ENCODE measurements at regions not wholly inside any gene's neighbourhood (a gene's known extent, or its start where the extent isn't known, plus 50 kb on each side); places are given as distances from the start of the nearest gene placed in this dataset.

DNA sequence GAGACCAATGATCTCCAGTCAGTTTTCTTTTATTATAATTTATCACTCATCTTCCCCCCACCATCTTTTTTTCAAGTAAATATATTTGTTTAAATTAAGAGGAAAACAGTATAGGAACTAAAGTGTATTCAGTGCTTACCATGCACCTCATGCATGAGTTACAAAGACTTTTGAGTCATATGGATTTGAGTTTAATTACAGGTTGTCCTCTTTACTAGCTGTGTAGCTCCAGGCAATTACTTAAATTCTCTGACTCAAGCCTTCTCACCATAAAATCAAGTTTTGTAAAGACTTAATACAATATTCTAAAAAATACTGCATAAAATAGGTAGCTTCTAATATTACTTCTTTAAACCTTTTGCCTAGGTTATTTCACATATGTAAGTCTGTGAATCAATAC lies 251.3 kb downstream of the SLC16A7 start:
- Histone ChIP-seq H3K27ac (ENCODE audit: low read length) (no peak overlapping the region), H3K4me3 (ENCODE audit: low read length) (no peak overlapping the region), H3K36me3 (replicated peaks; ENCODE audit: low read depth, low read length) (no peaks in the 10 kb centered on the region), H2AFZ (ENCODE audit: low read depth, low read length) (no peak overlapping the region), H3K4me2 (ENCODE audit: low read length) (no peak overlapping the region), H3K79me2 (ENCODE audit: low read length) (no peaks in the 10 kb centered on the region), H3K4me1 (ENCODE audit: low read length) (no peaks in the 10 kb centered on the region), H3K9ac (ENCODE audit: low read length) (no peak overlapping the region), H3K9me3 (ENCODE audit: insufficient read depth, low read length) (no peaks in the 10 kb centered on the region), H4K20me1 (ENCODE audit: insufficient read depth, low read length) (no peaks in the 10 kb centered on the region), H3K27me3 (ENCODE audit: low read depth, low read length) (no peaks in the 10 kb centered on the region)
- TF ChIP-seq, protein P1, sequence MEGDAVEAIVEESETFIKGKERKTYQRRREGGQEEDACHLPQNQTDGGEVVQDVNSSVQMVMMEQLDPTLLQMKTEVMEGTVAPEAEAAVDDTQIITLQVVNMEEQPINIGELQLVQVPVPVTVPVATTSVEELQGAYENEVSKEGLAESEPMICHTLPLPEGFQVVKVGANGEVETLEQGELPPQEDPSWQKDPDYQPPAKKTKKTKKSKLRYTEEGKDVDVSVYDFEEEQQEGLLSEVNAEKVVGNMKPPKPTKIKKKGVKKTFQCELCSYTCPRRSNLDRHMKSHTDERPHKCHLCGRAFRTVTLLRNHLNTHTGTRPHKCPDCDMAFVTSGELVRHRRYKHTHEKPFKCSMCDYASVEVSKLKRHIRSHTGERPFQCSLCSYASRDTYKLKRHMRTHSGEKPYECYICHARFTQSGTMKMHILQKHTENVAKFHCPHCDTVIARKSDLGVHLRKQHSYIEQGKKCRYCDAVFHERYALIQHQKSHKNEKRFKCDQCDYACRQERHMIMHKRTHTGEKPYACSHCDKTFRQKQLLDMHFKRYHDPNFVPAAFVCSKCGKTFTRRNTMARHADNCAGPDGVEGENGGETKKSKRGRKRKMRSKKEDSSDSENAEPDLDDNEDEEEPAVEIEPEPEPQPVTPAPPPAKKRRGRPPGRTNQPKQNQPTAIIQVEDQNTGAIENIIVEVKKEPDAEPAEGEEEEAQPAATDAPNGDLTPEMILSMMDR (IDR thresholded peaks at IDR 0.05; ENCODE audit: low read depth, low read length), result no peak

DNA sequence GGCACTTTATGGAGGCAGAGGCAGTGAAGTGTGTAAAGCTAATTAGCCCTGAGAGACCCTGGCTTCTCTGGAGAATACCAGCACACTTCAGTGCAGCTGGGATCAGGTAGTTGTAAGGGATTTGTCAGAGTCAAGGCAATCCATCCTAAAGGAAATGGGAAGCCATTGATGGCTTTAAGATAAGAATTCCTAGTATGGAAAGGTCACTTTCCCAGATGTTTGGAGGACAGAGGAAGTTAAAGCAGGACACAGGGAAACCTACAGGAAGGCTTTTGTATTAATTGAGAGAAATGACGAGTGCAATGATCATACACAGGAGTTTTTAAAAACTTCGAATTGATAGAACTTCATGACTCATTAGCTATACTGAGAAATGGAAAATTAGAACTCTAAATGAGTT lies 254.4 kb downstream of the SLC16A7 start:
- H3K4me1 ChIP-seq (ENCODE audit: low read length), result no peaks in the 10 kb centered on the region
- TF ChIP-seq, protein P1 (IDR thresholded peaks at IDR 0.05; ENCODE audit: low read depth, low read length), result no peak
- TF ChIP-seq EZH2phosphoT487 (IDR thresholded peaks at IDR 0.05; ENCODE audit: low read depth), result no peak
- H4K20me1 ChIP-seq (ENCODE audit: insufficient read depth, low read length), result no peaks in the 10 kb centered on the region
- no peak overlapping the region for H2AFZ ChIP-seq (ENCODE audit: low read depth, low read length)
- no peak overlapping the region for H3K9ac ChIP-seq (ENCODE audit: low read length)
- no peaks in the 10 kb centered on the region for H3K27me3 ChIP-seq (ENCODE audit: low read depth, low read length)
- H3K4me2 ChIP-seq (ENCODE audit: low read length), result no peak overlapping the region
- no peaks in the 10 kb centered on the region for H3K79me2 ChIP-seq (ENCODE audit: low read length)
- H3K4me3 ChIP-seq (ENCODE audit: low read length), result no peak overlapping the region
- no peaks in the 10 kb centered on the region for H3K36me3 ChIP-seq (replicated peaks; ENCODE audit: low read depth, low read length)
- no peaks in the 10 kb centered on the region for H3K9me3 ChIP-seq (ENCODE audit: insufficient read depth, low read length)
- H3K27ac ChIP-seq (ENCODE audit: low read length), result no peak overlapping the region

DNA sequence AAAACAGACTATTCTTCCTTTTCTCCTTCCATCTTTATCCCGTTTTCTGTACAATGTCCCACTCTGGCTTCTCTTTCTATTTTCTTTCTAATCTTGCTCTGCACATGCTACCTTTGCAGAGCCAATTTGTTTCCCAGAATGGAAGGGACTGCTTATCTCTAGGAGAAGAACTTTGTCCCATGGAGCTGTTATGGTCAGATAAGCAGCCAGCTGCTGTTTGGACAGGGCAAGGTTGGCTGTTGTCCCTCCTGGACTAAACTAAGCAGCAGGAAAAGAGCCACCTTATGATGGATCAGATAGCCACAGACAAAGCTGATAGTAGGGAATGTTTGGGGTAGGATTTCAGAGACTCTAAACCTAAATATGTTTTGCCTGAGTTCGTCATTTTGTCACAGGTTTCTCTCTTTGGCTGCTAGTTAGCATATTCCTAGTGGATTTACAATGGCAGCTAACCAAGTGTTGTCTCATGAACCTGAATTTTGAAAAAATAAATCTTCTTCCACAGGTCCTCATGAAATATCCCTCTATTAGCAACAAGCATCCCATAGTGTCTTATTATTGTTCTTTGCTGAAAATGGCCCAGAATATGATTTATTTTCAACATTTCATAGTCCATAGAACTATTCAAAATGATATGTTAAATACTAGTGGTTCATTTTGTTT lies 262.8 kb downstream of the SLC16A7 start:
- TF ChIP-seq EZH2phosphoT487 (IDR thresholded peaks at IDR 0.05; ENCODE audit: low read depth), result no peak
- TF ChIP-seq, protein P1 (IDR thresholded peaks at IDR 0.05; ENCODE audit: low read depth, low read length), result no peak
- Histone ChIP-seq H3K4me1 (ENCODE audit: low read length) (no peaks in the 10 kb centered on the region), H3K36me3 (replicated peaks; ENCODE audit: low read depth, low read length) (no peaks in the 10 kb centered on the region), H3K79me2 (ENCODE audit: low read length) (no peaks in the 10 kb centered on the region), H3K9me3 (ENCODE audit: insufficient read depth, low read length) (no peaks in the 10 kb centered on the region), H3K27me3 (ENCODE audit: low read depth, low read length) (no peaks in the 10 kb centered on the region), H3K9ac (ENCODE audit: low read length) (no peak overlapping the region), H4K20me1 (ENCODE audit: insufficient read depth, low read length) (no peaks in the 10 kb centered on the region), H3K27ac (ENCODE audit: low read length) (no peak overlapping the region), H2AFZ (ENCODE audit: low read depth, low read length) (no peak overlapping the region), H3K4me3 (ENCODE audit: low read length) (no peak overlapping the region), H3K4me2 (ENCODE audit: low read length) (no peak overlapping the region)

DNA sequence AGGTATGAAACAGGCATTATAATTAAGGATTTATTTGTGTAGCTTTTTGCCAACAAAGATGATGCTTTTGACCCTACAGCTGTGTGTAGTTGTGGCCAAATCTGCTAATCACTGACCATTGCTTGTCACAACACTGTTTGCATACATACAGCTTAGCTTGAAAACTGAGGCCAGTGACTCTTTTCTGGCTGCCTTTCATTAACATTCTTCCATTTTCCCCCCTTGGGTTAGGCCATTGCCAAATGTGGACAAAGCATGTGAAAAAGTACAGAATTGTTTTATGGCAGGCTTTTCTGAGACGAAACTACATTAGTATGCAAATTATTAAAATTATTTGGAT lies 263.3 kb downstream of the SLC16A7 start:
- no peaks in the 10 kb centered on the region for H3K36me3 ChIP-seq (replicated peaks; ENCODE audit: low read depth, low read length)
- no peaks in the 10 kb centered on the region for H4K20me1 ChIP-seq (ENCODE audit: insufficient read depth, low read length)
- no peak overlapping the region for H3K4me3 ChIP-seq (ENCODE audit: low read length)
- no peak overlapping the region for H3K27ac ChIP-seq (ENCODE audit: low read length)
- H3K79me2 ChIP-seq (ENCODE audit: low read length), result no peaks in the 10 kb centered on the region
- H3K9me3 ChIP-seq (ENCODE audit: insufficient read depth, low read length), result no peaks in the 10 kb centered on the region
- TF ChIP-seq, protein P1 (IDR thresholded peaks at IDR 0.05; ENCODE audit: low read depth, low read length), result no peak
- TF ChIP-seq EZH2phosphoT487 (IDR thresholded peaks at IDR 0.05; ENCODE audit: low read depth), result no peak
- no peaks in the 10 kb centered on the region for H3K4me1 ChIP-seq (ENCODE audit: low read length)
- no peak overlapping the region for H2AFZ ChIP-seq (ENCODE audit: low read depth, low read length)
- H3K9ac ChIP-seq (ENCODE audit: low read length), result no peak overlapping the region
- no peak overlapping the region for H3K4me2 ChIP-seq (ENCODE audit: low read length)
- no peaks in the 10 kb centered on the region for H3K27me3 ChIP-seq (ENCODE audit: low read depth, low read length)

Measured in OCI-LY3 (cell line).